A673 (cell line): ENCODE measurements at regions not wholly inside any gene's neighbourhood (a gene's known extent, or its start where the extent isn't known, plus 50 kb on each side); places are given as distances from the start of the nearest gene placed in this dataset.
A peak's percentile ranks its signal among the peaks of the same experiment; 100 is the strongest.

ENCODE experiments used
- BruUV-seq: library from RNA; stranded (reverse); fragments of 400-500 nt; replicated peaks from 2 replicates; lab custom pipeline; 2021; lab: Mats Ljungman, UMichigan
- CTCF ChIA-PET: fragments of 300-600 bp; sonication (Branson Sonifier 250); formaldehyde crosslinking; loops from one replicate; lab custom pipeline; 2022; ENCODE audit warnings: antibody characterized with exemption; lab: Charles Lee
- POLR2A ChIA-PET: fragments of 300-600 bp; sonication (Branson Sonifier 250); formaldehyde crosslinking; loops from one replicate; lab custom pipeline; 2022; ENCODE audit warnings: antibody characterized with exemption; ENCODE audit not compliant: low non-redundant PET; lab: Charles Lee
- DNase-seq: peaks from one replicate; pipeline ENCODE4 v3.0.0-alpha.2; 2015; ENCODE audit warnings: low spot score
- H3K27ac ChIP-seq: fragments of 200-600 bp; sonication (generic); 2 replicates; pipeline ENCODE4 v1.5.1; 2016; ENCODE audit warnings: mixed run types, low read depth, mild to moderate bottlenecking, mixed read lengths, antibody characterized with exemption, low read length; ENCODE audit not compliant: poor library complexity, severe bottlenecking
- H3K27me3 ChIP-seq: fragments of 200-600 bp; sonication (generic); replicated peaks from 2 replicates; pipeline ENCODE4 v1.6.1; 2017; ENCODE audit warnings: mixed run types, low read depth, mild to moderate bottlenecking, mixed read lengths, antibody characterized with exemption, low read length; ENCODE audit not compliant: insufficient read depth, poor library complexity
- H3K36me3 ChIP-seq: fragments of 200-600 bp; sonication (generic); 2 replicates; pipeline ENCODE4 v1.6.1; 2016; ENCODE audit warnings: mixed run types, mild to moderate bottlenecking, mixed read lengths, antibody characterized with exemption, low read length; ENCODE audit not compliant: insufficient read depth, poor library complexity, severe bottlenecking
- H3K4me1 ChIP-seq: fragments of 200-600 bp; sonication (generic); 2 replicates; pipeline ENCODE4 v1.6.1; 2017; ENCODE audit warnings: mixed run types, mild to moderate bottlenecking, mixed read lengths, antibody characterized with exemption, low read length; ENCODE audit not compliant: insufficient read depth, poor library complexity, severe bottlenecking
- H3K4me3 ChIP-seq: fragments of 200-600 bp; sonication (generic); 2 replicates; pipeline ENCODE4 v1.5.1; 2016; ENCODE audit warnings: low read depth, mixed run types, mild to moderate bottlenecking, mixed read lengths, low read length; ENCODE audit not compliant: poor library complexity, severe bottlenecking
- H3K9me3 ChIP-seq: fragments of 200-600 bp; sonication (generic); 2 replicates; pipeline ENCODE4 v1.6.1; 2016; ENCODE audit warnings: mixed run types, low read depth, mild to moderate bottlenecking, mixed read lengths, antibody characterized with exemption, low read length; ENCODE audit not compliant: poor library complexity, severe bottlenecking
- EZH2 ChIP-seq: fragments of 200-600 bp; sonication (generic); IDR thresholded peaks from 2 replicates; pipeline ENCODE4 v1.6.1; 2017; ENCODE audit warnings: borderline replicate concordance, low read depth, mild to moderate bottlenecking, mixed read lengths, antibody characterized with exemption, low read length; ENCODE audit not compliant: poor library complexity, severe bottlenecking
- intact Hi-C: fragments of 100-400 bp; cut with micrococcal nuclease; formaldehyde crosslinking; loops from one replicate; pipeline ENCODE4 v1.10.0; 2022; ENCODE audit not compliant: unreplicated experiment
- TF ChIP-seq, protein P1 (sequence below): fragments of 300-800, 200-600 bp; sonication (generic); conservative IDR thresholded peaks from 2 replicates; pipeline ENCODE4 v1.5.1; 2017; ENCODE audit warnings: low read depth, mild to moderate bottlenecking, antibody characterized with exemption, low read length, moderate library complexity, mixed read lengths

DNA sequence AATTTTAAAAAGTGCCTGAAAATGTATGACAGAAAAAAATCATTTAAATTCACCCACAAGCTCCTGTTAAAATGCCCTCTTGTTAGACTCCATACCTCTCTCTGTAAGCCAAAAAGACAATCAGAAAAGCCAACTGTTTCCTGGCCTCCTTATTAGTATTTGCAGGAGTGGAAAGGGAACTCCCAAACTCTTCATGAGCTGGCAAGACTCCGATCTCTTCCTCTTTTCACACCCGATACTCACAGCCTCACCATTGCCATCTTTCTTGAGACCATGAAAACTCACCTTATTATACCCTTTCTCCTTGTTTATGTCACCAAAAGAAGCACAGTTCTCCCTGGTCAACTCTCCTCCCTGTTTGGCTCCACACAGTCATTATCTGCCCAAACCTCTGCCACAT, 197.8 kb downstream of the DMAC1 start:
- TF ChIP-seq, protein P1, sequence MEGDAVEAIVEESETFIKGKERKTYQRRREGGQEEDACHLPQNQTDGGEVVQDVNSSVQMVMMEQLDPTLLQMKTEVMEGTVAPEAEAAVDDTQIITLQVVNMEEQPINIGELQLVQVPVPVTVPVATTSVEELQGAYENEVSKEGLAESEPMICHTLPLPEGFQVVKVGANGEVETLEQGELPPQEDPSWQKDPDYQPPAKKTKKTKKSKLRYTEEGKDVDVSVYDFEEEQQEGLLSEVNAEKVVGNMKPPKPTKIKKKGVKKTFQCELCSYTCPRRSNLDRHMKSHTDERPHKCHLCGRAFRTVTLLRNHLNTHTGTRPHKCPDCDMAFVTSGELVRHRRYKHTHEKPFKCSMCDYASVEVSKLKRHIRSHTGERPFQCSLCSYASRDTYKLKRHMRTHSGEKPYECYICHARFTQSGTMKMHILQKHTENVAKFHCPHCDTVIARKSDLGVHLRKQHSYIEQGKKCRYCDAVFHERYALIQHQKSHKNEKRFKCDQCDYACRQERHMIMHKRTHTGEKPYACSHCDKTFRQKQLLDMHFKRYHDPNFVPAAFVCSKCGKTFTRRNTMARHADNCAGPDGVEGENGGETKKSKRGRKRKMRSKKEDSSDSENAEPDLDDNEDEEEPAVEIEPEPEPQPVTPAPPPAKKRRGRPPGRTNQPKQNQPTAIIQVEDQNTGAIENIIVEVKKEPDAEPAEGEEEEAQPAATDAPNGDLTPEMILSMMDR: no peak
- TF ChIP-seq EZH2: no peak
- no peaks in the 10 kb centered on the region for H3K4me1 ChIP-seq
- H3K4me3 ChIP-seq: no peak overlapping the region
- H3K27ac ChIP-seq: no peak overlapping the region
- H3K36me3 ChIP-seq: no peaks in the 10 kb centered on the region
- POLR2A ChIA-PET: no interaction called here
- H3K27me3 ChIP-seq: peaks cover 14% of the 10 kb centered on the region
- intact Hi-C loops: no loop called here
- no peak for DNase-seq
- no peaks in the 10 kb centered on the region for H3K9me3 ChIP-seq
- CTCF ChIA-PET: no interaction called here
- no TSS peak for BruUV-seq

DNA sequence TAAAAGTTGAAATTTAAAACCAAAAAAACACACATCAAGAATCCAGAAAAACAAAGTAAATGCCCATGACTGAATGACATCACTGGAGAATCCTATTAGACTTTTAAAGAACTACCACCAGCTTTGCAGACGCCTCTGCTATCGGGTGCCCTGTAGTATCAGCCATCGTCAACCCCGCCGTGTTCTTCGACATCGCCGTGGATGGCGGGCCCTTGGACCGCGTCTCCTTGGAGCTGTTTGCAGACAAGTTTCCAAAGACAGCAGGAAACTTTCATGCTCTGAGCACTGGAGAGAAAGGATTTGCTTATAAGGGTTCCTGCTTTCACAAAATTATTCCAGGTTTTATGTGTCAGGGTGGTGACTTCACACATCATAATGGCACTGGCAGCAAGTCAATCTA, 201.9 kb downstream of the DMAC1 start:
- DNase-seq: no peak
- BruUV-seq: no TSS peak
- no peak overlapping the region for H3K27ac ChIP-seq
- no peaks in the 10 kb centered on the region for H3K9me3 ChIP-seq
- ChIA-PET POLR2A (interaction anchor here (0.6 kb wide), 1 partner anchor 23 kb away, joined by 3 read pairs; no protein-coding TSS in a partner anchor), CTCF (no interaction called here)
- H3K36me3 ChIP-seq: no peaks in the 10 kb centered on the region
- intact Hi-C loops: no loop called here
- H3K27me3 ChIP-seq: peaks cover 10% of the 10 kb centered on the region
- H3K4me1 ChIP-seq: no peaks in the 10 kb centered on the region
- H3K4me3 ChIP-seq: no peak overlapping the region
- TF ChIP-seq, protein P1: no peak
- TF ChIP-seq EZH2: no peak

DNA sequence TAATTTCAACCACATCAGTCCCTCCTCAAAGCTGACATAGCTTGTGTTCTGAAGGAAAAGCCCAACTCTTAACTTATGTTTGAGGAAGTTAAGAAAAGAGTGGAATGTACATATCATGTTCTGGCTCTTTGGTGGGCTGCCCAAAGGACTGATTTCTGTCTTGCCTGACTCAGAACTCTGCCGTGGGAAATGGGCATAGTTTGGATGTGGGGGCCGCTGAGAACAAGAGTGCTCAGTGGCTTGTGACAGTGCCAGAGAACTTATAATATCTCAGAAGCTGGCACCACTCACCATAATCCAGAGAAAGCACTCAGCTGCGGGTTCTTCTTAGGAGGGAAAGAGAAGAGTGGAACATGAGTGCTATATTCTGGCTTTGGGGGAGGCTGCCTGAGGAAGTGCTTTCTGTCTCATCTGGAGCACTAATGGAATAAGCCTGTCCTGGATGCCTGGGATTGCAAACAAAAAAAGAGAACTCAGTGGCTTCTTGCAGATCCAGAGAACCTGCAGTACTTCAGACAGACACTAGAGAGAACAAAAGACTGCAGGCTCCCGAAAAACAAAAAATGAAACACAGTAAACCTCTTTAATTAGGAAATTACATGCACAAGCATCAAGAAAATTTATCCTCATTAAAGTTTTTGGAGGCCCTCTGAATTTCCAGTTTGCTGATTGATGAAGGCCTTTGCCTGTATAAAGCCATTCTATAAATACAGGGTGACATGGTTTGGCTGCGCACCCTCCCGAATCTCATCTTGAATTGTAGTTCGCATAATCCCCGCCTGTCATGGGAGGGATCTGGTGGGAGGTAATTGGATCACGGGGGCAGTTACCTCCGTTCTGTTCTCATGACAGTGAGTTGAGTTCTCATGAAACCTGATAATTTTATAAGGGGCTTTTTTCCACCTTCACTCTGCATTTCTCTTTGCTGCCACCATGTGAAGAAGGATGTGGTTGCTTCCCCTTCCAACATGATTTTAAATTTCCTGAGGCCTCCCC, 207.0 kb downstream of the DMAC1 start:
- peaks cover 16% of the 10 kb centered on the region for H3K27me3 ChIP-seq
- BruUV-seq: no TSS peak
- H3K27ac ChIP-seq: no peak overlapping the region
- TF ChIP-seq, protein P1: peak; percentile 28; the same call in 1 of the 2 replicates
- no peak for TF ChIP-seq EZH2
- no peaks in the 10 kb centered on the region for H3K4me1 ChIP-seq
- H3K4me3 ChIP-seq: no peak overlapping the region
- intact Hi-C loops: no loop called here
- no peaks in the 10 kb centered on the region for H3K9me3 ChIP-seq
- ChIA-PET CTCF (no interaction called here), POLR2A (no interaction called here)
- H3K36me3 ChIP-seq: no peaks in the 10 kb centered on the region
- DNase-seq: peak; percentile 5
